ENCODE measurements at regions not wholly inside any gene's neighbourhood (a gene's known extent, or its start where the extent isn't known, plus 50 kb on each side); places are given as distances from the start of the nearest gene placed in this dataset.

GRCh38 chr6:67073938-67074337 is 1366.9 kb upstream of the EYS start:
- Histone ChIP-seq H3K9me3 (ENCODE audit: control insufficient read depth, low read depth, low read length) (no peaks in the 10 kb centered on the region), H3K9ac (ENCODE audit: low read length) (no peak overlapping the region), H3K4me3 (ENCODE audit: low read length) (no peak overlapping the region), H3K4me1 (ENCODE audit: control insufficient read depth, low read depth, low read length) (no peaks in the 10 kb centered on the region), H3K36me3 (ENCODE audit: control insufficient read depth, low read depth, low read length) (no peaks in the 10 kb centered on the region), H3K27me3 (ENCODE audit: control insufficient read depth, insufficient read depth, low read length) (no peaks in the 10 kb centered on the region), H3K27ac (ENCODE audit: low read length) (no peak overlapping the region)

- Histone ChIP-seq H3K27ac (ENCODE audit: low read length) (no peak overlapping the region), H3K9ac (ENCODE audit: low read length) (no peak overlapping the region), H3K4me3 (ENCODE audit: low read length) (no peak overlapping the region), H3K4me1 (ENCODE audit: control insufficient read depth, low read depth, low read length) (no peaks in the 10 kb centered on the region), H3K36me3 (ENCODE audit: control insufficient read depth, low read depth, low read length) (no peaks in the 10 kb centered on the region), H3K27me3 (ENCODE audit: control insufficient read depth, insufficient read depth, low read length) (no peaks in the 10 kb centered on the region), H3K9me3 (ENCODE audit: control insufficient read depth, low read depth, low read length) (no peaks in the 10 kb centered on the region)
These were observed 1361.8 kb upstream of the EYS start for GRCh38 chr6:67068781-67069180.

GRCh38 chr6:67064323-67064722 is 1357.3 kb upstream of the EYS start:
- no peaks in the 10 kb centered on the region for H3K36me3 ChIP-seq (ENCODE audit: control insufficient read depth, low read depth, low read length)
- no peak overlapping the region for H3K9ac ChIP-seq (ENCODE audit: low read length)
- no peaks in the 10 kb centered on the region for H3K4me1 ChIP-seq (ENCODE audit: control insufficient read depth, low read depth, low read length)
- no peak overlapping the region for H3K4me3 ChIP-seq (ENCODE audit: low read length)
- no peaks in the 10 kb centered on the region for H3K9me3 ChIP-seq (ENCODE audit: control insufficient read depth, low read depth, low read length)
- H3K27me3 ChIP-seq (ENCODE audit: control insufficient read depth, insufficient read depth, low read length): no peaks in the 10 kb centered on the region
- no peak overlapping the region for H3K27ac ChIP-seq (ENCODE audit: low read length)

GRCh38 chr6:67047996-67048395 is 1341.0 kb upstream of the EYS start:
- no peak overlapping the region for H3K27ac ChIP-seq (ENCODE audit: low read length)
- H3K4me1 ChIP-seq (ENCODE audit: control insufficient read depth, low read depth, low read length): no peaks in the 10 kb centered on the region
- no peak overlapping the region for H3K9ac ChIP-seq (ENCODE audit: low read length)
- H3K36me3 ChIP-seq (ENCODE audit: control insufficient read depth, low read depth, low read length): no peaks in the 10 kb centered on the region
- H3K27me3 ChIP-seq (ENCODE audit: control insufficient read depth, insufficient read depth, low read length): no peaks in the 10 kb centered on the region
- no peak overlapping the region for H3K4me3 ChIP-seq (ENCODE audit: low read length)
- no peaks in the 10 kb centered on the region for H3K9me3 ChIP-seq (ENCODE audit: control insufficient read depth, low read depth, low read length)

GRCh38 chr6:67045076-67045475 is 1338.0 kb upstream of the EYS start:
- Histone ChIP-seq H3K9ac (ENCODE audit: low read length) (no peak overlapping the region), H3K9me3 (ENCODE audit: control insufficient read depth, low read depth, low read length) (no peaks in the 10 kb centered on the region), H3K27me3 (ENCODE audit: control insufficient read depth, insufficient read depth, low read length) (no peaks in the 10 kb centered on the region), H3K36me3 (ENCODE audit: control insufficient read depth, low read depth, low read length) (no peaks in the 10 kb centered on the region), H3K4me1 (ENCODE audit: control insufficient read depth, low read depth, low read length) (no peaks in the 10 kb centered on the region), H3K27ac (ENCODE audit: low read length) (no peak overlapping the region), H3K4me3 (ENCODE audit: low read length) (no peak overlapping the region)

GRCh38 chr6:67031451-67031850 is 1324.4 kb upstream of the EYS start:
- Histone ChIP-seq H3K27me3 (ENCODE audit: control insufficient read depth, insufficient read depth, low read length) (no peaks in the 10 kb centered on the region), H3K4me1 (ENCODE audit: control insufficient read depth, low read depth, low read length) (no peaks in the 10 kb centered on the region), H3K36me3 (ENCODE audit: control insufficient read depth, low read depth, low read length) (no peaks in the 10 kb centered on the region), H3K9ac (ENCODE audit: low read length) (no peak overlapping the region), H3K27ac (ENCODE audit: low read length) (no peak overlapping the region), H3K9me3 (ENCODE audit: control insufficient read depth, low read depth, low read length) (no peaks in the 10 kb centered on the region), H3K4me3 (ENCODE audit: low read length) (no peak overlapping the region)

GRCh38 chr6:67030861-67031260 is 1323.8 kb upstream of the EYS start:
- Histone ChIP-seq H3K4me3 (ENCODE audit: low read length) (no peak overlapping the region), H3K9ac (ENCODE audit: low read length) (no peak overlapping the region), H3K36me3 (ENCODE audit: control insufficient read depth, low read depth, low read length) (no peaks in the 10 kb centered on the region), H3K9me3 (ENCODE audit: control insufficient read depth, low read depth, low read length) (no peaks in the 10 kb centered on the region), H3K27ac (ENCODE audit: low read length) (no peak overlapping the region), H3K27me3 (ENCODE audit: control insufficient read depth, insufficient read depth, low read length) (no peaks in the 10 kb centered on the region), H3K4me1 (ENCODE audit: control insufficient read depth, low read depth, low read length) (no peaks in the 10 kb centered on the region)

GRCh38 chr6:67016921-67017460 is 1310.0 kb upstream of the EYS start:
- Histone ChIP-seq H3K9ac (ENCODE audit: low read length) (no peak overlapping the region), H3K9me3 (ENCODE audit: control insufficient read depth, low read depth, low read length) (no peaks in the 10 kb centered on the region), H3K4me3 (ENCODE audit: low read length) (no peak overlapping the region)

GRCh38 chr6:67011441-67011840 is 1304.4 kb upstream of the EYS start:
- Histone ChIP-seq H3K27ac (ENCODE audit: low read length) (no peak overlapping the region), H3K27me3 (ENCODE audit: control insufficient read depth, insufficient read depth, low read length) (no peaks in the 10 kb centered on the region), H3K9me3 (ENCODE audit: control insufficient read depth, low read depth, low read length) (no peaks in the 10 kb centered on the region), H3K4me3 (ENCODE audit: low read length) (no peak overlapping the region), H3K36me3 (ENCODE audit: control insufficient read depth, low read depth, low read length) (no peaks in the 10 kb centered on the region), H3K4me1 (ENCODE audit: control insufficient read depth, low read depth, low read length) (no peaks in the 10 kb centered on the region), H3K9ac (ENCODE audit: low read length) (no peak overlapping the region)

More at GRCh38 chr6:67016921-67017460, 1310.0 kb upstream of the EYS start:
- no peaks in the 10 kb centered on the region for H3K36me3 ChIP-seq (ENCODE audit: control insufficient read depth, low read depth, low read length)
- no peaks in the 10 kb centered on the region for H3K4me1 ChIP-seq (ENCODE audit: control insufficient read depth, low read depth, low read length)
- H3K27me3 ChIP-seq (ENCODE audit: control insufficient read depth, insufficient read depth, low read length): no peaks in the 10 kb centered on the region
- no peak overlapping the region for H3K27ac ChIP-seq (ENCODE audit: low read length)

GRCh38 chr6:67009818-67010217 is 1302.8 kb upstream of the EYS start:
- Histone ChIP-seq H3K9ac (ENCODE audit: low read length) (no peak overlapping the region), H3K36me3 (ENCODE audit: control insufficient read depth, low read depth, low read length) (no peaks in the 10 kb centered on the region), H3K27ac (ENCODE audit: low read length) (no peak overlapping the region), H3K9me3 (ENCODE audit: control insufficient read depth, low read depth, low read length) (no peaks in the 10 kb centered on the region), H3K4me3 (ENCODE audit: low read length) (no peak overlapping the region), H3K27me3 (ENCODE audit: control insufficient read depth, insufficient read depth, low read length) (no peaks in the 10 kb centered on the region), H3K4me1 (ENCODE audit: control insufficient read depth, low read depth, low read length) (no peaks in the 10 kb centered on the region)

- no peak overlapping the region for H3K9ac ChIP-seq (ENCODE audit: low read length)
- no peaks in the 10 kb centered on the region for H3K9me3 ChIP-seq (ENCODE audit: control insufficient read depth, low read depth, low read length)
- no peak overlapping the region for H3K4me3 ChIP-seq (ENCODE audit: low read length)
- H3K27me3 ChIP-seq (ENCODE audit: control insufficient read depth, insufficient read depth, low read length): no peaks in the 10 kb centered on the region
- no peaks in the 10 kb centered on the region for H3K4me1 ChIP-seq (ENCODE audit: control insufficient read depth, low read depth, low read length)
- H3K36me3 ChIP-seq (ENCODE audit: control insufficient read depth, low read depth, low read length): no peaks in the 10 kb centered on the region
- H3K27ac ChIP-seq (ENCODE audit: low read length): no peak overlapping the region
These were observed 1296.8 kb upstream of the EYS start for GRCh38 chr6:67003844-67004243.

GRCh38 chr6:67000121-67000520 is 1293.1 kb upstream of the EYS start:
- H3K27ac ChIP-seq (ENCODE audit: low read length): no peak overlapping the region
- no peak overlapping the region for H3K4me3 ChIP-seq (ENCODE audit: low read length)
- H3K36me3 ChIP-seq (ENCODE audit: control insufficient read depth, low read depth, low read length): no peaks in the 10 kb centered on the region
- H3K9me3 ChIP-seq (ENCODE audit: control insufficient read depth, low read depth, low read length): no peaks in the 10 kb centered on the region
- no peak overlapping the region for H3K9ac ChIP-seq (ENCODE audit: low read length)
- H3K27me3 ChIP-seq (ENCODE audit: control insufficient read depth, insufficient read depth, low read length): no peaks in the 10 kb centered on the region
- no peaks in the 10 kb centered on the region for H3K4me1 ChIP-seq (ENCODE audit: control insufficient read depth, low read depth, low read length)

Measured in iPS-18a (cell line).